ENCODE measurements at regions not wholly inside any gene's neighbourhood (a gene's known extent, or its start where the extent isn't known, plus 50 kb on each side); places are given as distances from the start of the nearest gene placed in this dataset.

DNA sequence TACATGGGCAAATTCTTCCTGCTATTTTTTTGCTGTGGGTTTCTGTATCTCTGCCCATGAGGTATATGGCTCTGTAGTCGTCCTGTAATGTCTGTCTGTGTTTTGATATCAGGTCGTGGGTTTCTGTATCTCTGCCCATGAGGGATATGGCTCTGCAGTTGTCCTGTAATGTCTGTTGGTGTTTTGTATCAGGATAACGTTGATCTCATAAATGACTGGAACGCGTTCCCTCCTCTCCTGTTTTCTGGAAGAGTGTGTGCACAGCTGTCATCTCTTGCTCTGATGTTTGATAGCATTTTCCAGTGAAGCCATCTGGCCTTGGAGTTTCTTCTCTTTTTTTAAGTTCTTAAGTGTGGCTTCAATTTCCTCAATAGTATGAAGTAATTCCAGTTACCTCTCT, 57.2 kb downstream of the SOX1 start:
- Histone ChIP-seq H3K4me3 (ENCODE audit: low read depth, low read length) (no peak overlapping the region), H3K9me3 (ENCODE audit: control insufficient read depth, insufficient read depth, low read depth, low read length) (no peaks in the 10 kb centered on the region), H3K27me3 (ENCODE audit: control insufficient read depth, insufficient read depth, low read length) (peaks cover 24% of the 10 kb centered on the region; the same call in 1 of the 2 replicates), H3K36me3 (ENCODE audit: control insufficient read depth, insufficient read depth, low read length) (no peaks in the 10 kb centered on the region), H3K27ac (ENCODE audit: low read depth, low read length) (no peak overlapping the region), H3K9ac (ENCODE audit: low read length) (no peak overlapping the region), H3K4me1 (ENCODE audit: control insufficient read depth, insufficient read depth, low read length) (no peaks in the 10 kb centered on the region)

DNA sequence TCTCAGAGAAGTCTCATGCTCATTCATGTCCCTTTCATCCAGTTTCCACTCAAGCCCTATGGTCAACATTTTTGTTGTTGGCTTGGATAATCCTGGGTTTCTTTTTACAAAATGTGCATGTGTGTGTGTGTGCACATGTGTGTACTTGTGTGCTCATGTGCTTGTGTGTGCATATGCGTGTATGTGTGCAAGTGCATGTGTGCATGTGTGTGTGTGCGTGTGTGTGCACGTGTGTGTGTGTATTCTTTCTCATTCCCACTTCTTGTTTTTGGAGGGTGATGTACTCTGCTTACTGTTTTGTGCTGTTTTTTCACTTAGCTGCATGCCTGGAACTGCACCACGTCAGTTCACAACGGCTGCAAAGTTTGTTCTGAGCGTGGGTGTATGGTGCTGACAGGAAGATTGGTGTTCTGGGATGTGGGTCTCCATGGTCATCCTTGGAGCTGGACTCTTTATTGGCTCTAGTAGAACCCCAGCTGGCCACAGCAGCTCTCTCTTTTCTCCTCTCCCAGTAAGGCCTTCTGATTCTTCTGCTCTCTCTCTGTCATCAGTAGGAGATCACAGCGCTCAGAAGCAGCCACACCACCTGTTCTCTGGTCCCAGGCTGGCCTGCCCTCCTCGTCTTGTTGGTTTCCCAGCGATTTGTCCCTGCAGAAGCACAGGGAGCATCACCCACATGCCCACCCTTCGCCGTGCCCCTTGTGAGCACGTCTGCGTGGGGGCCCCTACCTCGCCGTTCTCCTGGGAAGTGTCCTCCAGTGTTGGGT, 60.8 kb downstream of the SOX1 start:
- no peak overlapping the region for H3K4me3 ChIP-seq (ENCODE audit: low read depth, low read length)
- H3K36me3 ChIP-seq (ENCODE audit: control insufficient read depth, insufficient read depth, low read length), result no peaks in the 10 kb centered on the region
- peaks cover 28% of the 10 kb centered on the region; the same call in 1 of the 2 replicates for H3K27me3 ChIP-seq (ENCODE audit: control insufficient read depth, insufficient read depth, low read length)
- no peak overlapping the region for H3K27ac ChIP-seq (ENCODE audit: low read depth, low read length)
- 0 out of 2 replicates have a peak, but pooled peaks cover 3% of the 10 kb centered on the region for H3K4me1 ChIP-seq (ENCODE audit: control insufficient read depth, insufficient read depth, low read length)
- no peaks in the 10 kb centered on the region for H3K9me3 ChIP-seq (ENCODE audit: control insufficient read depth, insufficient read depth, low read depth, low read length)
- H3K9ac ChIP-seq (ENCODE audit: low read length), result no peak overlapping the region

DNA sequence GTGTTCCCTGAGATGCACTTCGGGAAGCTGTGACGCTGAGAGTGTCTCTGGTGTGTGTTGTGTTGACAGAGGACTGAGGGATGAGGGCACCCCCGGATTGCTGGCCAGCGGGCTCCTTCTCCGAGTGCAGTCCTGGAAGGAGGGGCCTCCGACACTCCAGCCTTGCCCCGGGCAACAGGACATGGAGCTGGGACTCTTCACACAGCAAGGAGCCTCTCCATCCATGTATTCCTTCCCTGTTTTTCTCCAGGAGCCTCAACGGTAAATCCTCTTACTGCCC, 61.3 kb downstream of the SOX1 start:
- no peaks in the 10 kb centered on the region for H3K9me3 ChIP-seq (ENCODE audit: control insufficient read depth, insufficient read depth, low read depth, low read length)
- no peaks in the 10 kb centered on the region for H3K36me3 ChIP-seq (ENCODE audit: control insufficient read depth, insufficient read depth, low read length)
- 0 out of 2 replicates have a peak, but pooled peaks cover 3% of the 10 kb centered on the region for H3K4me1 ChIP-seq (ENCODE audit: control insufficient read depth, insufficient read depth, low read length)
- peaks cover 32% of the 10 kb centered on the region; the same call in 1 of the 2 replicates for H3K27me3 ChIP-seq (ENCODE audit: control insufficient read depth, insufficient read depth, low read length)
- no peak overlapping the region for H3K27ac ChIP-seq (ENCODE audit: low read depth, low read length)
- no peak overlapping the region for H3K4me3 ChIP-seq (ENCODE audit: low read depth, low read length)
- H3K9ac ChIP-seq (ENCODE audit: low read length), result no peak overlapping the region

DNA sequence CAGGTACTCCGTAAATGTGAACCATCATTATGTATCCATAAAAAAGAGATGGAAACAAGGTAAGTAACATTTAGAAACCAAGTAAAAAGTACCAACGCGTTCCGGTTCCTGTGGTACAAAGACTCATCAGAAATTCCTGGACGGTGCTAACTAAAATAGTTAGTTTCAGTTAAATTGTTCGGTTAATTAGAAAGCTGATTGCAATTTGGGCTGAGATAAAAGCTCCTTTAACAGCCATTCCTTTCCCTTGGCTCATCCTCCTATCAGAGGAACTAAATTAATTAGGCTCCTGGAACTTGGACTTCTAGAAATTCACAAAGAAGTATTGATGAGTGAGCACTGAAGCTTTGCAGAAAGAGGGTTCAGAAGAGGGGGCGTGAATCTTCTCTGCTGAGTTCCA, 63.5 kb downstream of the SOX1 start:
- peaks cover 40% of the 10 kb centered on the region; the same call in 1 of the 2 replicates for H3K27me3 ChIP-seq (ENCODE audit: control insufficient read depth, insufficient read depth, low read length)
- no peaks in the 10 kb centered on the region for H3K36me3 ChIP-seq (ENCODE audit: control insufficient read depth, insufficient read depth, low read length)
- H3K9me3 ChIP-seq (ENCODE audit: control insufficient read depth, insufficient read depth, low read depth, low read length), result no peaks in the 10 kb centered on the region
- no peak overlapping the region for H3K9ac ChIP-seq (ENCODE audit: low read length)
- H3K4me3 ChIP-seq (ENCODE audit: low read depth, low read length), result no peak overlapping the region
- no peak overlapping the region for H3K27ac ChIP-seq (ENCODE audit: low read depth, low read length)
- 0 out of 2 replicates have a peak, but pooled peaks cover 3% of the 10 kb centered on the region for H3K4me1 ChIP-seq (ENCODE audit: control insufficient read depth, insufficient read depth, low read length)

DNA sequence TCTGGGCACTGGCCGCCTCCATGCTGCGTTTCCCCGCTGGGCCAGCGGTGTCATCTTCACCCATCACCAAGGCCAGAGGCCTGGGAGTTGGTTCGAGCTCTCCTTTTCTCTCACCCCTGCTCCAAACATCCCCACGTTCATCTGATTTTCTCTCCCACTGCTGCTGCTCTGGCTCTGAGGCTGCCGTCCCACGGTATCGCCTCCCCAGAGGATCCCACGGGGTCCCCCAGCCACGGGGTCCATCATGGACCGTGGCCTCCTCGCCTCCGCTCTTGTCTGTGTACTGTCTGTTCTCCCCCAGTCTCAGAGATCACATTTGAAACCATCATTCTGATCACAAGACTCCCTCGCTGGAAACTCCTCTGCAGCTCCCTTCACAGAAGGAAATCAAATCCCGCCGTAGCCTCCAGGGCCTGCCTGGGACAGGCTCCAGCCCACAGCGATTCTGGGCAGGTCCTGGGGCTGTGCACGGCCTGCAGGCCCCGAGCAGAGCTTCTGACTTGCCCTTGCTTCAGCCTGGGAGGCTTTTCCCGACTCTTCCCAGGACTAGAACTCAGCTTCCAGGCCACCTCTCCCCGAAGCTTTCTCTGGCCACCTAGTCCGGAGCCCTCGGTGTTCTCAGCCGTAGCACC, 64.2 kb downstream of the SOX1 start:
- H3K9me3 ChIP-seq (ENCODE audit: control insufficient read depth, insufficient read depth, low read depth, low read length), result no peaks in the 10 kb centered on the region
- H3K36me3 ChIP-seq (ENCODE audit: control insufficient read depth, insufficient read depth, low read length), result no peaks in the 10 kb centered on the region
- 0 out of 2 replicates have a peak, but pooled peaks cover 3% of the 10 kb centered on the region for H3K4me1 ChIP-seq (ENCODE audit: control insufficient read depth, insufficient read depth, low read length)
- no peak overlapping the region for H3K9ac ChIP-seq (ENCODE audit: low read length)
- no peak overlapping the region for H3K4me3 ChIP-seq (ENCODE audit: low read depth, low read length)
- H3K27ac ChIP-seq (ENCODE audit: low read depth, low read length), result no peak overlapping the region
- H3K27me3 ChIP-seq (ENCODE audit: control insufficient read depth, insufficient read depth, low read length), result peaks cover 40% of the 10 kb centered on the region; the same call in 1 of the 2 replicates

DNA sequence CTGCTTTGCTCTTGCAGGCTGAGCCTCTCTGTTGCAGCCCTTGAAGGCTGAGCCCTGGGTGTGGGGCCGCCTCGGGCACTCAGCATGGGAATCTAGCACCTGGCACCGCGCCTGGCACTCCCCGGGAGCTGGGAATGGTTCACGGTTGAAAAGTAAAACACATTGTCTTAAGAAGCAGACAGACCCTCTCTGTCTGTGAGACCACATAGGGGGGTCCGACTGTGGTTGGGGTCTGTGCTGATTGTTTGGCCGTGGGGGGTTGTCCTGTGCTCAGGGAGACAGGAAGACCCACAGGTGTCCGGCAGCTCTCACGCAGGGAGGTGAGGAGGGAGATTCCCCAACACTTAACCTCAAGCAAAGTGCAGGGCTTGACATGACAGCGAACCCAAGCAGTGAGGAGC, 64.8 kb downstream of the SOX1 start:
- Histone ChIP-seq H3K4me3 (ENCODE audit: low read depth, low read length) (no peak overlapping the region), H3K36me3 (ENCODE audit: control insufficient read depth, insufficient read depth, low read length) (no peaks in the 10 kb centered on the region), H3K9ac (ENCODE audit: low read length) (no peak overlapping the region), H3K27ac (ENCODE audit: low read depth, low read length) (no peak overlapping the region), H3K27me3 (ENCODE audit: control insufficient read depth, insufficient read depth, low read length) (peaks cover 40% of the 10 kb centered on the region; the same call in 1 of the 2 replicates), H3K9me3 (ENCODE audit: control insufficient read depth, insufficient read depth, low read depth, low read length) (no peaks in the 10 kb centered on the region), H3K4me1 (ENCODE audit: control insufficient read depth, insufficient read depth, low read length) (0 out of 2 replicates have a peak, but pooled peaks cover 3% of the 10 kb centered on the region)

DNA sequence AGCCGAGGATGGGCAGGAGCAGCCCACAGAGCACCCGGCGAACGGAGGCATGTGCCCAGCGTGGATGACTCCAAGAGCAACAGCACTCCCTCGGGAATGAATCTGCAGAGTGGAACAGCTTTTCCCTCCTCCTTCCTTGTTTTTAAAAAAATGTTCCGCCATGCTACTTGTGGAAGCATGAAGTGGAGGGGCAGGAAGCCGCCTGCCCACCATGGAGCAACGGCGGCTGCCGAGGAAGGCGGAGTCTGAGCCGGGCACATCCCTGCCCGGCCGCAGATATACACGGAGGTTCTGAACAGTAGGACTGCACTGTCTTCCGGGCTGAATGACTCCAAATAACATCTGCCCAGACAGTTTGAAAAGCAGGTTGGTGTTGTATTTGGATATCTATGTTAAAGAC, 65.2 kb downstream of the SOX1 start:
- Histone ChIP-seq H3K36me3 (ENCODE audit: control insufficient read depth, insufficient read depth, low read length) (no peaks in the 10 kb centered on the region), H3K4me1 (ENCODE audit: control insufficient read depth, insufficient read depth, low read length) (0 out of 2 replicates have a peak, but pooled peaks cover 3% of the 10 kb centered on the region), H3K27ac (ENCODE audit: low read depth, low read length) (no peak overlapping the region), H3K9ac (ENCODE audit: low read length) (no peak overlapping the region), H3K4me3 (ENCODE audit: low read depth, low read length) (no peak overlapping the region), H3K9me3 (ENCODE audit: control insufficient read depth, insufficient read depth, low read depth, low read length) (no peaks in the 10 kb centered on the region), H3K27me3 (ENCODE audit: control insufficient read depth, insufficient read depth, low read length) (peaks cover 44% of the 10 kb centered on the region; the same call in 1 of the 2 replicates)

DNA sequence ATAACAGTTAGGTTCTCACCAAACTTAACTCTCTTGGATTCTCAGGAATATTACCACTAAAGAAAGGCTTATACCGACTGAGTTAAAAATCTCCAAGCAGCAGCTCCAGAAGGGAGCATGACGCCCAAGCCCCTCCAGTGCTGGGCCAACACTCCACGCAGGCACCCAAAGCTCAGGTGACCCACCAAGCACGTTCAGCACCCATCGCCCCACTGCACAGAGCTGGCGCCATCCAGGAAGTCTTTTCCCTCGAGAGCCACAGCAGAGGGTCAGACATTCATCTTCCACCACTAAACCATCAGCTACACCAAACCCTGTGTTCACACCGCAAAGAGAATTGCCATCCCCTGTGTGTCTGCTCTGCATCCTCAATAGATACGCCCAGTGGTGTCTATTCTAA, 65.7 kb downstream of the SOX1 start:
- Histone ChIP-seq H3K27me3 (ENCODE audit: control insufficient read depth, insufficient read depth, low read length) (peaks cover 41% of the 10 kb centered on the region; the same call in 1 of the 2 replicates), H3K9me3 (ENCODE audit: control insufficient read depth, insufficient read depth, low read depth, low read length) (no peaks in the 10 kb centered on the region), H3K4me1 (ENCODE audit: control insufficient read depth, insufficient read depth, low read length) (0 out of 2 replicates have a peak, but pooled peaks cover 3% of the 10 kb centered on the region)

DNA sequence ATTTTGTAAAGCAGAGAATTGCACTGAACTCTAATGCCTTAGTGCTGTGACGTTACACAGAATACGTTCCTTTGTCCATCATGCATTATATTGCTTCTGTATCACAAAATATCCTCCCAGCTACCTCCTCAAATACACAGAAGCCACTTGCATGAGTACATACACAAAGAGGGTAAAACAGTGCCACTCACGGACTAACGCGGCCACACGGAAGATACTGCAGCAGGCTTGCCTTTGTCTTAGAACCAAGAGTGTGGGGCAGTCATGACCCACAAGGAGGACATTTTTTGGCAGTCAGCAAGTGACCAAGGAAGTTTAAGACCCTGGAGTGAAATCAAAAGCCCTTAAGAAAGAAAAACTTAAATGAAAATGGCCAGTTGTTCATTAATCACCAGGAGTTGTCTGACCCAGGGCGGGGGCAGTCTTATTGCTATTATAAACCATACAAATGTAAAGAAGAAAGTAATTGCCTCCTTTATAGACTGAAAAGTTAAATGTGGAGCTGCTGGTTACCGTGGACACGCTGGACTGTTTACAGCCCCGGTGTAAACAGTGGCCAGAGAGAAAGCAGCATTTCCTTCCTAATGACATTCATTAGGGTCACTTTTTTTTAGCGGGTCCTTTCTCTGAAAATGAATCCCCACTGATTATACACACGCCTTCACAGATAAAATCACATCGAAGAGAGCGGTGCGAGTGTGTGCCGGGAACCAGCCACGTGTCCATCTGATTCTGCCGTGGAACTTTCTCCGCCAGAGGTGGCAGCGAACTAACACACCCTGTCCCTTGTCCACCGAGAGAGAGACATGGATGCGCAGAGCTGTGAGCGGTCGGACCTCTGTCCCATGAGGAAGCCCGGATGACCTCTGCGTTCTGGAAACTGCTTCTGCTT, 66.8 kb downstream of the SOX1 start:
- Histone ChIP-seq H3K9me3 (ENCODE audit: control insufficient read depth, insufficient read depth, low read depth, low read length) (no peaks in the 10 kb centered on the region), H3K27me3 (ENCODE audit: control insufficient read depth, insufficient read depth, low read length) (peaks cover 30% of the 10 kb centered on the region; the same call in 1 of the 2 replicates), H3K9ac (ENCODE audit: low read length) (no peak overlapping the region), H3K4me1 (ENCODE audit: control insufficient read depth, insufficient read depth, low read length) (0 out of 2 replicates have a peak, but pooled peaks cover 3% of the 10 kb centered on the region), H3K4me3 (ENCODE audit: low read depth, low read length) (no peak overlapping the region), H3K36me3 (ENCODE audit: control insufficient read depth, insufficient read depth, low read length) (no peaks in the 10 kb centered on the region), H3K27ac (ENCODE audit: low read depth, low read length) (no peak overlapping the region)

More for the DNA sequence above, 65.7 kb downstream of the SOX1 start:
- Histone ChIP-seq H3K4me3 (ENCODE audit: low read depth, low read length) (no peak overlapping the region), H3K9ac (ENCODE audit: low read length) (no peak overlapping the region), H3K36me3 (ENCODE audit: control insufficient read depth, insufficient read depth, low read length) (no peaks in the 10 kb centered on the region), H3K27ac (ENCODE audit: low read depth, low read length) (no peak overlapping the region)

DNA sequence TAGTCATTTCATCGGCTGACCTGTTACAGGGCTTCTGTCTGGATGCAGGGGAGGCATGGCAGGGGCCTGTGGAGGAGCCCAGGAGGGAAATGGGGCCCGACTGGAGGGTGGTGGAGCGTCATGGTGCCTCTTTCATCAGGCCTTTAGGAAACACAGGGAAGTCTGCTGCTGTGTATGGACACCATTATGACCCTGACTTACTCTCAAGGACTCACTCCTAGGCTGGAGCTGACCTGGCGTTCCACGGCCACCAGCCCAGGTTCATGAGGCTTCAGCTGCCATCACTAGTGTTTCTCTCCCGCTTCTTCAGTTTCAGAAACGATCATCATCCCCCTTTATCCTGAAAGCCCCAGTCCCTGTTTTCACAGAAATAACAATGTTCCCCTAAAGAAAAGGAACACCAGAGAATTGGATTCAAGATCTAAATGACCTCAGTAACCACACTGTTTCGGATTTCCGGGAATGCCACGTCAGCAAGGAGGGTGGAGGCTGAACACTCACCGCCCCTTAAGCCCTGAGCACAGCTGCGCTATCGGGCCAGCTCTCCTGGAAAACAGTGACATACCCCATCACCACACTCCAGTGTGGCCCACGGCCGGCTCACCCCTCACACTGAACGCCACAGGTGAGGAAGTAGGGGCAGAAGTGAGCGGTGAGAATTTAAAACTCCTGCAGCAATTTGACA, 67.6 kb downstream of the SOX1 start:
- Histone ChIP-seq H3K27me3 (ENCODE audit: control insufficient read depth, insufficient read depth, low read length) (peaks cover 27% of the 10 kb centered on the region; the same call in 1 of the 2 replicates), H3K4me1 (ENCODE audit: control insufficient read depth, insufficient read depth, low read length) (0 out of 2 replicates have a peak, but pooled peaks cover 3% of the 10 kb centered on the region), H3K27ac (ENCODE audit: low read depth, low read length) (no peak overlapping the region), H3K9me3 (ENCODE audit: control insufficient read depth, insufficient read depth, low read depth, low read length) (no peaks in the 10 kb centered on the region), H3K9ac (ENCODE audit: low read length) (no peak overlapping the region), H3K36me3 (ENCODE audit: control insufficient read depth, insufficient read depth, low read length) (no peaks in the 10 kb centered on the region), H3K4me3 (ENCODE audit: low read depth, low read length) (no peak overlapping the region)

All from HUES6 (cell line).